ENCODE measurements at regions not wholly inside any gene's neighbourhood (a gene's known extent, or its start where the extent isn't known, plus 50 kb on each side); places are given as distances from the start of the nearest gene placed in this dataset.

GRCh38 chr6:8809662-8810061 lies 374.3 kb upstream of the SLC35B3 start:
- TF ChIP-seq GATA3 (IDR thresholded peaks at IDR 0.05; ENCODE audit: low read depth, low read length) (no peak), GATA2 (IDR thresholded peaks at IDR 0.05; ENCODE audit: low read depth, low read length) (no peak)

Data from SH-SY5Y (cell line).